SU-DHL-6 (cell line): ENCODE measurements at regions not wholly inside any gene's neighbourhood (a gene's known extent, or its start where the extent isn't known, plus 50 kb on each side); places are given as distances from the start of the nearest gene placed in this dataset.

Source experiments
- H2AFZ ChIP-seq: fragments of 200-600 bp; sonication (generic); 2 replicates; pipeline ENCODE4 v1.6.1; 2014; ENCODE audit warnings: low read depth, mild to moderate bottlenecking, moderate library complexity, mixed read lengths, antibody characterized with exemption, low read length; ENCODE audit not compliant: severe bottlenecking
- H3F3A ChIP-seq: fragments of 200-600 bp; shearing (Covaris generic); 2 replicates; pipeline ENCODE4 v1.6.0; 2016; ENCODE audit warnings: antibody characterized with exemption, mild to moderate bottlenecking; ENCODE audit not compliant: insufficient read depth
- H3K27ac ChIP-seq: fragments of 200-600 bp; sonication (generic); 2 replicates; pipeline ENCODE4 v1.5.1; 2016; ENCODE audit warnings: low read depth, mild to moderate bottlenecking, low read length, moderate library complexity, mixed read lengths
- H3K27me3 ChIP-seq: fragments of 200-600 bp; sonication (generic), shearing (Covaris generic); 2 replicates; pipeline ENCODE4 v1.6.0; 2014; ENCODE audit warnings: mild to moderate bottlenecking, low read length
- H3K36me3 ChIP-seq: fragments of 200-600 bp; sonication (generic); 2 replicates; pipeline ENCODE4 v1.6.1; 2014; ENCODE audit warnings: mild to moderate bottlenecking, low read length, mixed read lengths
- H3K4me2 ChIP-seq: fragments of 300-600, 200-600 bp; shearing (Covaris generic), sonication (generic); 2 replicates; pipeline ENCODE4 v1.6.0; 2014; ENCODE audit warnings: low read length, low read depth, mild to moderate bottlenecking; ENCODE audit not compliant: poor library complexity, severe bottlenecking
- H3K4me3 ChIP-seq: fragments of 200-600 bp; sonication (generic); 2 replicates; pipeline ENCODE4 v1.5.1; 2014; ENCODE audit warnings: antibody characterized with exemption, low read length, mild to moderate bottlenecking, mixed read lengths; ENCODE audit not compliant: insufficient read depth, poor library complexity, severe bottlenecking
- H3K79me2 ChIP-seq: fragments of 200-600 bp; sonication (generic); 2 replicates; pipeline ENCODE4 v1.6.1; 2014; ENCODE audit warnings: mild to moderate bottlenecking, low read length, moderate library complexity; ENCODE audit not compliant: insufficient read depth
- H3K9ac ChIP-seq: fragments of 200-600 bp; sonication (generic); 2 replicates; pipeline ENCODE4 v1.7.0; 2014; ENCODE audit warnings: mild to moderate bottlenecking, low read length
- H3K9me2 ChIP-seq: fragments of 200-600 bp; sonication (generic); replicated peaks from 2 replicates; pipeline ENCODE4 v1.6.1; 2014; ENCODE audit warnings: low read length; ENCODE audit not compliant: insufficient read depth
- H3K9me3 ChIP-seq: fragments of 200-600 bp; sonication (generic); 2 replicates; pipeline ENCODE4 v1.6.1; 2014; ENCODE audit warnings: low read length, mixed read lengths; ENCODE audit not compliant: insufficient read depth
- H4K20me1 ChIP-seq: fragments of 200-600 bp; sonication (generic); 2 replicates; pipeline ENCODE4 v1.6.1; 2014; ENCODE audit warnings: low read depth, mild to moderate bottlenecking, antibody characterized with exemption, low read length, moderate library complexity, mixed read lengths
- CTCF ChIP-seq: fragments of 200-600 bp; sonication (generic); IDR thresholded peaks from one replicate; pipeline ENCODE4 v1.5.1; 2017; ENCODE audit warnings: antibody characterized with exemption, mild to moderate bottlenecking, low read length, moderate library complexity; ENCODE audit not compliant: insufficient read depth, poor library complexity, severe bottlenecking
- EZH2phosphoT487 ChIP-seq: fragments of 200-600 bp; sonication (generic), shearing (Covaris generic); conservative IDR thresholded peaks from 2 replicates; pipeline ENCODE4 v1.6.1; 2018; ENCODE audit warnings: mild to moderate bottlenecking, antibody characterized with exemption, low read length, moderate library complexity, mixed read lengths

GRCh38 chr5:57577432-57578175 lies 95.0 kb upstream of the ACTBL2 start:
- no peaks in the 10 kb centered on the region for H3K9me3 ChIP-seq
- no peaks in the 10 kb centered on the region for H3F3A ChIP-seq
- H3K4me3 ChIP-seq, result no peak overlapping the region
- H3K4me2 ChIP-seq, result no peak overlapping the region
- H2AFZ ChIP-seq, result no peak overlapping the region
- H3K27me3 ChIP-seq, result no peaks in the 10 kb centered on the region
- no peaks in the 10 kb centered on the region for H4K20me1 ChIP-seq
- no peaks in the 10 kb centered on the region for H3K79me2 ChIP-seq
- no peaks in the 10 kb centered on the region for H3K9me2 ChIP-seq
- no peak overlapping the region for H3K27ac ChIP-seq
- H3K9ac ChIP-seq, result no peak overlapping the region
- H3K36me3 ChIP-seq, result no peaks in the 10 kb centered on the region
- TF ChIP-seq EZH2phosphoT487, result no peak
- no peak for TF ChIP-seq CTCF

GRCh38 chr5:57576317-57576716 lies 93.7 kb upstream of the ACTBL2 start:
- Histone ChIP-seq H3K9ac (no peak overlapping the region), H3K4me2 (no peak overlapping the region), H3K27ac (no peak overlapping the region), H3K27me3 (no peaks in the 10 kb centered on the region), H3K9me3 (no peaks in the 10 kb centered on the region), H2AFZ (no peak overlapping the region), H4K20me1 (no peaks in the 10 kb centered on the region), H3K4me3 (no peak overlapping the region), H3K9me2 (no peaks in the 10 kb centered on the region), H3F3A (no peaks in the 10 kb centered on the region), H3K36me3 (no peaks in the 10 kb centered on the region), H3K79me2 (no peaks in the 10 kb centered on the region)
- TF ChIP-seq EZH2phosphoT487 (no peak), CTCF (no peak)

- H3K4me2 ChIP-seq, result no peak overlapping the region
- H3K27me3 ChIP-seq, result no peaks in the 10 kb centered on the region
- H3K27ac ChIP-seq, result no peak overlapping the region
- no peak overlapping the region for H3K4me3 ChIP-seq
- H2AFZ ChIP-seq, result no peak overlapping the region
- no peaks in the 10 kb centered on the region for H3K9me3 ChIP-seq
- H3K36me3 ChIP-seq, result no peaks in the 10 kb centered on the region
- TF ChIP-seq EZH2phosphoT487 (no peak), CTCF (no peak)
- H3K79me2 ChIP-seq, result no peaks in the 10 kb centered on the region
- H3K9me2 ChIP-seq, result no peaks in the 10 kb centered on the region
- H4K20me1 ChIP-seq, result no peaks in the 10 kb centered on the region
- H3K9ac ChIP-seq, result no peak overlapping the region
- H3F3A ChIP-seq, result no peaks in the 10 kb centered on the region
These were observed 93.2 kb upstream of the ACTBL2 start for GRCh38 chr5:57575839-57576238.
